Smooth muscle cell of the brain vasculature (primary cell): ENCODE measurements at regions not wholly inside any gene's neighbourhood (a gene's known extent, or its start where the extent isn't known, plus 50 kb on each side); places are given as distances from the start of the nearest gene placed in this dataset.

Experiments used
- DNase-seq: peaks from one replicate; pipeline ENCODE4 v3.0.0-alpha.2; 2012; ENCODE audit warnings: low read depth, low spot score

DNA sequence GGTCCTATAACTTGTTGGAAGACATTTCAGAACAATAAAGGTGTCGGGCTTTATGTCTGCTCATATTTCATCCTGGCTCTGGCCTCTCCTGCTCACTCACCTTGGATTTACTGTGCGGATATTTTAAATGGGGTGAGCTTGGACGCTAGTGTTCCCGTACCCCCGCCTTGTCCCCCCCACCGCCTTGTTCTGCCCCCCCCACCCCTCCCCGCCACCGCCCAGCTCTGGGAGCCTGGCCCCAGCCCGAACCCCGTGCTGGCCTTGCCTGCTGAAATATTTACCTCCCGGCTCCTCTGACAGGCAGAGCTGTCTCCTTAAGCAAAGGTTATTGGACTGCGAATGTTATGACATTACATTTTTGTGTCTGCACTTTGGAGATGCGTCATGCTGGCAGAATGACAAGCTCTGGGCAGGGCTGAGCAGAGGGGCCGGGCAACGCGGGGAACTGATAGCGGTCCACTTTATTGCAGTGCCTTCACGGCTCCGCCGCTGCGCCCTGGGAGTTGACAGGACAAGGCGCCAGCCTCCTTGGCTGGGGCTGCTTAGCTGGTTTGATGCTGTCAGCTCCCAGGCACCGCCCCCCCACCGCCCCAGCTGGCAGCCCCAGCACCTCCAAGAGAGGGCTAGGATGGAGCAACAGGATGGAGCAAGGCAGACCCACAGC lies 222.5 kb upstream of the GSE1 start:
- no peak for DNase-seq

GRCh38 chr16:85391175-85391707 lies 221.9 kb upstream of the GSE1 start:
- DNase-seq, result no peak

- DNase-seq, result no peak
Observed at GRCh38 chr16:85391769-85392583, 221.1 kb upstream of the GSE1 start.

- no peak for DNase-seq
Observed at GRCh38 chr16:85392756-85393673, 220.1 kb upstream of the GSE1 start.

- DNase-seq, result no peak
Observed at GRCh38 chr16:85393674-85394451, 219.3 kb upstream of the GSE1 start.

- no peak for DNase-seq
Observed at GRCh38 chr16:85394456-85395206, 218.5 kb upstream of the GSE1 start.

- DNase-seq, result peak; percentile 72
Observed at GRCh38 chr16:85395207-85395912, 217.8 kb upstream of the GSE1 start.

DNA sequence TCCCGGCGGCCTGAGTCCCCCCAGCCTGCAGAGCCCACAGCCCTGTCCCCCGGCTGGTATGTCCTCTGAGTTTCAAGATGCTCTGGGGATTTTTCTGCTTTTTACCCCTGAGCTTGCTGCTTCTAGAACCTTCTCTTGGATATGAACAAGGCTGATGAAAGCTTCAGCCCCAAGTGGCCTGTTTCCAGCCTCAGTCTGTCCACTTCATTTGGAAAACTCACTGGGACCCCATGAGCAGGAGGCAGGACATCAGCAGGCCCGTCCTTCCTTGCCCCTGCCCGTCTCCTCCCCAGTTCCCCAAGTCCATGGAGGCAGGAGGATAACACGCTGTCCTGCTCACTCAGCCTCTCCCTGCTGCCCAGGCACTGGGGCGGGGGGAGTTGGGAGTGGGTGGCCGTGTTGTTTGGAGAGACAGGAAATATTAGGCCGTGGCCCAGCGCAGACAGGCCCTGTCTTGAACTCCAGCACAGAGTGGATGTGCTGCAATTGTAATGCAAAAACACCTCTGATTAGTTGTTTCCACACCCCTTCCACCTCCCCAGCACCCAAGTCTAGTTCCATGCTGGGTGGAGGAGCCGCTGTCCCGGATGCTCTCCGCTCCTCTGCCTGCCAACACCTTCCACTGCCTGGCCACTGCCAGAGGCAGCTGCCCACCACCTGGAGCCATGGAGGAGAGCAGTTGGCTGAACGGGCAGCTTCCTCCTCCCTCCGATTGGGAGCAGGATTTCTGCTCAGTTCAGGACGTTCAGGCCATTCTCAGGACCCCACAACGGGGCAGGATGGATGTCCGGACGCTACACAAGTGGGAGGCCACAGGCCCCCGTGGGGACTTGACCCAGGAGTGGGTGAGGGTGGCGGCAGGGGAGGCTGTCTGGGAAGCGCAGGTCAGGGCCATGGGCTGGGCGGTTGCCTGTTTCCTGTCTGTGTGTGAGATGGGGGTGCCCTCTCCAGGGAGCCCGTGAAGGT lies 216.9 kb upstream of the GSE1 start:
- no peak for DNase-seq

DNA sequence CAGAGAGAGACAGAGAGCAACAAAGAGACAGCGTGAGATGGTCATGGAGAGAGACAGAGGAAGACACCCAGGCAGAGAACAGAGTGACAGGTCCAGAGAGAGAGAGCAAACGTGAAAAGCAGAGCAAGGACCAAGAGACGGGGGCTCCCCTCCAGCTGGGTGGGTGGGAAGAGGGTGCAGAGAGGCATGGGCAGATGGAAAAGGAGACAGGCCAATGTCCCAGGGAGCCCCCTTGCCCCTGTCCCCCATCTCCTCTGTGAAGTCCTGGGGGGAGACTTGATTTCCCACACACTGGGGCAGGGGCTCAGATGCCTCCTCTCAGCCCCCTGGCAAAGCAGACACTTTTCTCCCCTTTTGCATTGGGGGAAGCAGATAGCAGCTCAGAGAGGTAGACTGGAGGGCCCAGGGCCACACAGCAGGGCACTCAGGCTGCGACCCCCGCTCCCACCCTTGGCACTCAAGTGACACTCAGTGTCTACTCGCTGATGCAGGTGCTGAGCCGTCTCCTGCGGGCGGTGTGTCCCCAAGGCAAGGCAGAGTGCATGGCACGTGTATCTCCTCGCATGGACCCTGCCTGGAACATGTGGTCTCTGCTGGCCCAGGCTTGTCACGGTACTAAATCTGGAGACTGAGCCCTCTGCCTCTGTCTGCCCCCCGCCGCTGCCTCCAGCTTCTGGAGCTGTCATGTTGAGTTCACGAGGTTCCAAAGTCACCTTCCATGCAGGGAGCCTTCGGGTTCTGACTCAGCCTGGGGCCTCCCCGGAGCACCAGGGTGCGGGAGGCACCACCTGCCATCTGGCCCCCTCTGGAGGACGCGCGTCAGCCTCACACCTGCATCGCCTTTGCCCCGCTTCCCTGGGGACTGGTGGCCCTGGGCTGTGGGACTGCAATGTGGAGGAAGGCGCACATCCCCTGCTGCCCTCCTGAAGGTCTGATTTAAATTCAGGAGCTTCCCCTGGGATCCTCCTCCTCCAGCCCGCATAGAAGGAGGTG lies 215.9 kb upstream of the GSE1 start:
- DNase-seq, result no peak

- DNase-seq, result no peak
Observed at GRCh38 chr16:85398050-85398451, 215.1 kb upstream of the GSE1 start.

DNA sequence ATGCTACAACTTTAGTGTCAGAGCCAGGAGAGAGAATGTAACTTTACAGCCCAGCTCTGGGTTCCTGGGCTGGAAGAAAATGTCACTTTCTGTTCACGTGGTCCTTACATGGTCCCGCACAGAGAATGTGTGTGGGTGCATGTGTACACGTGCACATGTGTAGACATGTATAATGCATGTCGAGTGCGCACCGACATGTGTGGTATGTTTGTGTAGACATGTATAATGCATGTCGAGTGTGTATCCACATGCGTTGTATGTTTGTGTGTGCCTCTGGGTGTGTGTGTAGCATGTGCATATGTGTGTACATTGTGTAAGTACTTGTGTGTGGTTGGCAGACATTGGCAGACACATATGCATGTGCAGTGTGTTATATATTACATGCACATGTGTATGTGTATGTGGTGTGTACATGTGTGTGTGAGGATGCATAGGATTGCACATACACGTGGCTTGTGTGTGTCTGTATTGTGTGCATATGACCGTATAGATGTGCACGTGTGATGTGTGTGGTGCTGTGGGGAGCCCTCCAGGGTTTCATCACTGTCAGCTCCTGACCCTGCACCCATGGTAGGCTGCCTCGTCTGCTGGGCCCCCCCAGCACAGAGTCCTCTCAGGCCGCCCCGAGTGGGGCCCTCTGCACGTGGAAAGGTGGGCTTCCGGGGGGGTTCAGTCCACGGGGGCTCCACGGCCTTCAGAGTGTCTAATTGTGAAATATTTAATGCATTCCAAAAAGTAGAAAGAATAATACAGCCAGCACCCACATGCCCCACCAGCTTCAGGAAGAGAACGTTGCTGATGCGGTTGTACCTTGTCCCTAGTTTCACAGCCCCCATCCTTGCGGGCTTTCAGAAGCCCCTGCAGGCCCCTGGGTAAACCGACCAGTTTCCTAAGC lies 214.2 kb upstream of the GSE1 start:
- DNase-seq, result no peak

- DNase-seq, result no peak
Observed at GRCh38 chr16:85399583-85400284, 213.4 kb upstream of the GSE1 start.

DNA sequence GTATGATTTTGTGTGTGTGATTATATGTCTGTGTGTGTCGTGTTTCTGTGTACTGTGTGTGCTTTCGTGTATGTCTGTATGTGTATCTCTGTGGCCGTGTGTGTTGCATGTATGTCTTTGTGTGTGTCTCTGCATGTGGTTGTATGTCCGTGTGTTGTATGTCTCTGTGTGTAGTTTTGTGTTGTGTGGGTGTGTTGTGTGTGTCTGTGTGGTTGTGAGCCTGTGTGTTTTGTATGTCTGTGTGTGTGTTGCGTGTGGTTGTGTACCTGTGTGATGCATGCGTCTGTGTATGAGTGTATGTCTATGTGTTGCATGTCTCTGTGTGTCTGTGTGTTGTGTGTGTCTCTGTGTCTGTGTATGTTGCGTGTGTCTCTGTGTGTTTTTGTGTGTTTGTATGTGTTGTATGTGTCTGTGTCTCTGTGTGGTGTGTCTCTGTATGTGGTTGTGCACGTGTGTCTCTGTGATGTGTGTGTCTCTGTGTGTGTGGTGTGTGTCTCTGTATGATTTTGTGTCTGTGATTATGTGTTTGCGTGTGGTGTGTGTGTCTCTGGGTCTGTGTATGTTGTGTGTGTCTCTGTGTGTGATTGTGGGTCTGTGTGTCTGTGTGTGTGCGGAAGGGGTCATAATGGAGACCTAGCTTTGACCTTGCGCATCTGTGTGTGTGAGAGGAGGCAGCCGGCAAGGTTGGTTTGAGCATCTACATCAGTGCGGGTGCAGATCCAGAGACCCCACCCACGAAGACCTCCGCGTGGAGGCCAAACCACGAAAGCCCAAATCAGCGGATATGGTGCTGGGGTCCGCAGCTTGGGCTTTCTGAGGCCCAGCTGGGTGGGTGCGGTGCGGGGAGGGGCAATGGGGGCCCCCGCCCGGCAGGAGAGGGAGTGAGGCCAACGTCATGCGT lies 212.6 kb upstream of the GSE1 start:
- DNase-seq, result no peak

DNA sequence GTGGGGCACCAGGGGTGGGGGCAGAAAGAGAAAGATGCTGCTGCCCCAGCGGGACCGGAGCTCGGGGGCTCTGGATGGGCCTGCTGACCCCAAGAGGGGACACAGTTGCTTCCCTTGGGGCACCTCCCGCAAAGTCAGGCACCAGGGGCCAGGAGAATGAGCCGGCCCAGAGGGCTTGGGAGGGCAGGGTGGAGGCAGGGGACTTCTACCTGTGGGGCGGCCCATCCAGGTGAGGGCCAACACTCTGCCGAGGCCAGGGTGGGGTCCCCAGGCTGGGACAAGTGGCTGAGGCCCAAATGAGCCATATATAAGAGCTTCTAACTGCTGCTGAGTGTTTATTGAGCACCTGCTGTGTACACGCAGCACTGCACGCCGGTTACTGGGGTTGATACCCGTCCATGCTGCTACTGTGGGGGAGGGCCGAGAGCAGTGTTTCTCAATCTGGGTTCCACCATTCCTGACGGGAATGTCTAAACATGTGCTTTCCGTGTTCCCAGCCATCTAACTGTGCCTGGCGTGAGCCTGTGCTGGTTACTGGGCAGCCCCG lies 211.7 kb upstream of the GSE1 start:
- DNase-seq, result no peak
